Activated naive CD4-positive, alpha-beta T cell treated with anti-CD3 and anti-CD28 coated beads, Interleukin-2, amount 50 U/mL, for 16 hours (primary cell): ENCODE measurements at regions not wholly inside any gene's neighbourhood (a gene's known extent, or its start where the extent isn't known, plus 50 kb on each side); places are given as distances from the start of the nearest gene placed in this dataset.
A peak's percentile ranks its signal among the peaks of the same experiment; 100 is the strongest.

Experiments used
- DNase-seq: peaks from one replicate; pipeline ENCODE4 v3.0.0-alpha.2; 2020

DNA sequence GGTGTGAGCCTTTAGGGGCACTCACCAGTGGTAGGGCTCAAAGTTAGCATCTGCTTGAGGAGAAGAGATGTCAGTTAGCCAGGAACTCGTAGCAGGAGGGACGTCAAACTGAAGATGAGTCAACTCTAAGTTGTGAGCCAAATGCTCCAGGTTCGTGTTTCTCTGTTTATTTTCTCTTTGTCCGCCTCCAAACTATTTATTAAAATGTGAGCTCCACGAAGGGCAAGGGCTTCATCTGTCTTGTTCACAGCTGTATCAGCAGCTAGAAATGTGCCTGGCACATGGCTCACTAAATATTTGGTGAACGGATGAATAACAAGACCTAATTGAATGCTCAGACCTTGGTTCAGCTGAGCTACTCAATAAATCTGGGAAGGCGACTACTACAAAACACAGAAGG is 248.9 kb downstream of the BCOR start:
- no peak for DNase-seq

DNA sequence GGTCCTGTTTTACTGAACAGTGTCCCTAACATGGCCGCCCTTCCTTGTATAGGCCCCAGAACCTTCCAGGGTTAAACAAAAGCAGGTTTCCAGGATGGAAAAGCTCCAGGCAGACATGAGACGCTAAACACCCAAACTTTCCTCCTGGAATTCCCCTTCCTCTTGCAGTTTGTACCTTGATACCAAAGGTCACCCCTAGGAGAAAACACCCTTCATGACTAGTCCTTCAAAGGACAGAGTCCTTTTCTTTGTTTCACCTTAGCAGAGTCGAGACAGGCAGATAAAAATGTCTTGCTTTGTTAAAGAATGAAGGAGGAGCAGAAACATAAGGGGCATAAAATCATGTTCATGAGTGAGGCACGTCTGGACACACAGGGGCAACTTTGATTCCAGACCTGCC is 247.5 kb downstream of the BCOR start:
- no peak for DNase-seq

DNA sequence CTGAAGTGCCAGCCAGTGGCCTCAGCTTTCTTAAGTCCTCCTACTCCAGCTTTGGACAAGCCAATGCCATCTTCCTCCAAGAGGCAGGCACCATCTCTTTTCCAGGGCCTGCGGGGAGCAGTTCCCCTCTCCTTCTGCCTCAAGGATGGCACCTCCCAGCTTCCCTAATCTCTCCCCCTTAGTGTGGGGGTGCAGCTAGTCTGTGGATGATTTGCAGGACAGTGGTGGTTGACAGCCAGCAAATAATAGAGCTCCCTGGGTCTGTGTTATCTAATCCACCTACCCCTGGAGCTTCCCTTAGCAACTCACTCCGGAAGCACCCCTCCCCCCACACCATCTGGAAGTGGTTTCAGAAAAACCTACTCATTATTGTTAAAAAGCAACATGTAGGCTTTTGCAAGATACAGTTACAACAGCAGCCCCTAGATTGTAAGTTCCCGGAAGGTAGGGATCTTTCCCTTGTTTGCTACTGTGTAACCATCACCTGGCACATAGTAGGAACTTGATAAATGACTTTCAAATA is 247.1 kb downstream of the BCOR start:
- DNase-seq = no peak

DNA sequence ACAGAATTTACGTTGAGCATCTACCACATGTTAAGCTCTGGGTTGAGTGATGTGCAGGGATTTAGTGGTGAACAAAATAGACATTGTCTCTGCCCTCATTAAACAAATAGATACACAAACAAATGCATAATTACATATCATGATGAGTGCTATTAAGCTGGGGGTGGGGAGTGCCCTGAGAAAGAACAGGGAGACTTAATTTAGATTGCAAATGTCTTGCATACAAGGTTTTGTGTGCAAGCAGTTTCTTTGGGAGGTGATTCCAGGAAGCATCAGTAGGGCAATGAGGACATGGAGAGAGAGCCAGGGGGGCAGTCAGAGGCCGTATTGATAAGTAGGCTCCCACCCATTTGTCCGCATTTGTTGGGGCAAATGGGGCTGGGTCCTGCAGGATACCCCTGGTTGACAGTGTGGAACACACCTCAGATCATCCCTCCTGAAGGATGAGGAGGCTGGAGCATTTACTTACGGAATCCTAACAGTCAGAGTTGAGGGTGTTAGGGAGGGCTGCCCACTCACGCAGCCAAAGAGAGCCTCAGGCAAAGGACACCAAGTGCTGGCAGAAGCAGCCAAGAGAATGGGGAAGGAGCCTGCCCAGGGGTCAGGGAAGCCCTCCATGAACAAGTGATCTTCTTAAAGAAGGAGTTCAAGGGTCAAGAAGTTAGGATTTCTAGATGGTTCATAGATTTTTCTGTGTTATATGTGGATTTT is 245.9 kb downstream of the BCOR start:
- no peak for DNase-seq

DNA sequence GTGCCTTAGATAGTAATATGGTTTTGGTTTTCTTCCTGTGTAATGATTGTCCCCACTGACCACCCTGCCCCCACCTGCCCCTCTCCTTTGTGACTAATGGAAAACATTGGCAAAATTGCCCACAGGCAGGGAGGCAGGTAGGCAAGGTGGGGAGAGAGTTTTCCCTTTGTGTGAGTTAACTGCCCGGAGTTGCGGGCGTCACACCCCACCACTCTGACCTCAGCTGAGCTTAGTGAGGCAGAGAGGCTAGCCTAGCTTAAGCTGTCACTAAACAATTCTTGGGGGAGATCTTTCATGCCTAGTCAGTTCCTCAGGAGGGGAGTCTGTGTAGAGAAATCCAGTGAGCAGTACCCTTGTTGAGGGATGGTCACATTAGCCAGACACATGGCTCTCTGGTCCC is 245.3 kb downstream of the BCOR start:
- no peak for DNase-seq

GRCh38 chrX:39853417-39854030 is 244.2 kb downstream of the BCOR start:
- DNase-seq = no peak

DNA sequence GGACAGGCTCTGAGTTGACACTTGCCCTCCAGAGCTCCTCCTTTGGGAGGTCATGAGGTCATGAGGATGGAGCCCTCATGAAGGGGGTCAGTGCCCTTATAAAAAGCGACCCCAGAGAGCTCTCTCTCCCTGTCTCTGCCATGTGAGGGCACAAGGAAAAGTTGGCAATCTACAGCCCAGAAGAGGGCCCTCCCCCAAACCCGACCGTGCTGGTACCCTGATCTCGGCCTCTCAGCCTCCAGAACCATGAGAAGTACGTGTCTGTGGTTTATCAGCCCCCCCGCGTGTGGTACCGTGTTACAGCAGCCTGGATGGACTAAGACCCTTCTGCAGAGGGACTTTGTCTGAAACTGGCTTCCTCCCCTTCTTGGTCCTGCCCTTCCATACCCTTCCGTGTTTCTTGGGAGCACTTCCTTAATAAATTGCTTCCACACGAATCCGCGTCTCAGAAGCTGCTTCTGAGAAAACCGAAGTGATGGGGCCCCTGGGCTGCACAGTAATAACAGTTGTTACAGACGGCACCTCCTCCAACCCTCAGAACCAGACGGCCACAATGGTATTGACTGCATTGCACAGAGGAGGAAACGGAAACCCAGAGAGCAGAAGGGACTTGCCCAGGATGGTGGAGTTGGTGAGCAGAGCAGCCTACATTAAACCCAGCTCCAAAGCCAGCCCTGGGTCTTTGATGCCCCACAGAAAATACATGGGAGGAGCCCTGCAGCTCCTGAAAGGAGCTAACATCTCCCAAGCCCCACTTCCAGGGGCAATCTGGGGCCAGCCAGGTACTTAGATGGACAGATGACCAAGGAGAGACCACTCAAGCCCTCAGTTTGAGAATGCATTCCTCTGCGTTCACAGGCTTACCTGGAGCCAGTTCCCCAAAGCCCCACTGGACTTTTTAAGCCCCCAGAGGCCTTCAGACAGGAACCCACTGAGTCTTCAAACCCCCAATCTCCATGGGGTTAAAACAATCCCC is 242.7 kb downstream of the BCOR start:
- DNase-seq = peak; percentile 72

GRCh38 chrX:39855748-39856129 is 242.0 kb downstream of the BCOR start:
- peak; percentile 82 for DNase-seq

DNA sequence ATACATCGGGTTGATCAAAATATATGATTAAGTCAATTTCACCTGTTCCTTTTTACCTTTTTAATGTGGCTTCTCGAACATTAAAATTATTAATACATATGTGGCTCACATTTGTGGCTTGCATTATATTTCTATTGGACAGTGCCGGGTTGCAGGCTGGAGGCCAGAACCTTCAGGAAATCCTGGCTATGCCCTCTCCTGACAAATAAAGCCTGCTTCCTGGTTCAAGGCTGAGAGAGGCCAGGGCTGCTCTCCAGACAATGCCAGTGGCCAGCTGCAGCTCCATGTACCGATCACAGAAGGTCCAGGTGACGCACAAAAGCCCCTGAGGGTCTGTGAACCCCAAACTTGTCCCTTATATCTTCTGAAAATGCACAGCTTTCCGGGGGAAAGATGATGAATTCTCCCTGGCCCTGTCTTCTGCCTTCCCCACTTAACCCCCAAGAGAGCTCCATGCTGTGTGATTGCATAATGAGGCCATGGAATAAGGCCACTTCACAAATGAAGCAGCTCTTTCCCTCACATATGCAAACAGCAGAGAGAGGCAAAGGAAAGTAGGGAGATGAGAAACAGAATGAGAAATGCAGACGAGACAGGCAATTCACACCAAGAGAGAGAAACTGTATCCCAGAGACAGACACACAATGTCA is 241.2 kb downstream of the BCOR start:
- no peak for DNase-seq

- DNase-seq = no peak
Measured at GRCh38 chrX:39857780-39858179, 240.0 kb downstream of the BCOR start.

DNA sequence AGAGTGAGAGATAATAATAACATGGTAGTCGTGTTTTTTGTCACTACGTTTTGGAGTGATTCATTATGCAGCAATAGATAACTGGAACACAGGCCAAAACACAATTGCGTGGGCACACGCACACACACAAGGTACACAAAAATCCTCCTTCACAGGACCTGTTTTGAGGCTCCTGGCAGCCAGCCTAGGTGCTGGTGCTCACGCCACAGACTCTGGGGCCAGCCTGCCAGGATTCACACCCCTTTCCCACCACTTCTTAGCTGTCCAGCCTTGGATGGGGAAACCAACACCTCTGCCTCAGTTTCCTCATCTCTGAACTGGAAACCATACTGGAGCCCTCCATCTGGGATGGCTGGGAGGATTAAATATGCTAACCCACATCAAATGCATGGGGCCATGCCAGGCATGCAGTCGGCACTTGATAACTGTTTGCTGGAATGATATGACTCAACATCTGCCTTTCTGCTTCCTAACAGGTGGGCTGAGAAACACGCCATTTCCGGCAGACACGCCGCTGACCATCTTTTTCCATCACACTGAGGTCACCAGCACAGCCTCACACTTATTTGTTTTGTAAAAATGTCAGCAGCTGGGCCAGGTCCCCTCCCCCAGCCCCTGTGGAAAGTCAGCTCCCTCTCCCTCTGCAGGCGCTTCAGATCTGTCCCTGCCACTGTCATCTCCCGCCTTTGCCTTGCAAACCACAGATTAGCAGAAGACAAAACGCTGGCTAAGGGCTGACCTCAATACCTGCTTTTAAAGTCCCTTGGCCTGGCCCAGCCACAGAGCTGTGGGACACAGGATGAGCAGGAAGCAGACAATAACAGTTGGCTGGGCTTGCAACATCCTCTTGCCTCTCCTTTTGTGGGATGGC is 237.5 kb downstream of the BCOR start:
- peak; percentile 83 for DNase-seq

GRCh38 chrX:39862963-39863362 is 234.8 kb downstream of the BCOR start:
- no peak for DNase-seq

DNA sequence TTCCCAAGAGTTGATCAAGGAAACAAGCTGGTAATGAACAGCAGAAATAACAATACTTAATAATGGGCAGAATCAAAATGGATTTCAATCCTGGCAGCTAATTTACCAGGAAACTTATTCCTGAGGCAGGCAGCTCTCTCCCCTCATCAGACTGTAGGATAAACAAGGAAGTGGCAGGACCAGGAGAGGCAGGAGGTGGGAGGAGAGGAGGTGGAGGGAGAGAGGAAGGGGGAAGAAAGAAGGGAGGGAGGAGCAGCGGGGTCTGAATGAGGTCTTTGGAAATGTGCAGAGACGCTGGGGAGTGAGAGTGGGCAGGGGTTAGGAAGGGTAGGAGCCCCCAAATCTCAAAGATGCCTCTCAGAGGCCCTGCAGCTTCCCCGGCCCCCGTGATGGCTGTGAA is 231.5 kb downstream of the BCOR start:
- no peak for DNase-seq

DNA sequence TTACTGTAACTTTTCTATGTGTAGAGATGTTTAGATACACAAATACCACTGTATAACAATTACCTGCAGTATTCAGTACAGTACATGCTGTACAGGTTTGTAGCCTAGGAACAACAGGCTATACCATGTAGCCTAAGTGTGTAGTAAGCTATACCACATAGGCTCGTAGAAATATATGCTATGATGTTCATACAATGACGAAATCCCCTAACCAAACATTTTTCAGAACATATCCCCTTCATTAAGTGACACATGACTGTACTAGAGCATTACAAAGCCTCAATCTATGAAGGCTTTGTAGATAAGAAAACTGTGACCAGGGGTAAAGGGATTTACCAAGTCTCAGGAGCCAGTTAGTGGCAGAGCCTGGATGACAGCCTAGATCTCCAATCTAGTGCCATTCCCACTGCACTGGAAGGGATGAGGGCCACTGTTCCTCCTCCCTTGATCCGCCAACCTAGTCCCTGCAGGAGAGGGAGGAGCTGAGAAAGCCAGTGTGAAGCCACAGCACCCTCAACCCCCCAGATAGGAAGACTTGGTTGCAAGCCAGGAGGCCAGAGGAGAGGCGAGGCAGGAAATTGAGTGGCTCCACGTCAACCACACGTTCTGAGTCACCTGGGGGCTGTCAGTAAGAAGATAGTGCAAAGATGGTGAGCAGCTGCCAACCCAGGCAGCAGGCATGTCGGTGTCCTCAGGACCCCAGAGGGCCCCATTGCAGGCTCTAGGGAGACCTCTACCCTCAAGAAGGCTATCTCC is 227.7 kb downstream of the BCOR start:
- DNase-seq = peak; percentile 55

DNA sequence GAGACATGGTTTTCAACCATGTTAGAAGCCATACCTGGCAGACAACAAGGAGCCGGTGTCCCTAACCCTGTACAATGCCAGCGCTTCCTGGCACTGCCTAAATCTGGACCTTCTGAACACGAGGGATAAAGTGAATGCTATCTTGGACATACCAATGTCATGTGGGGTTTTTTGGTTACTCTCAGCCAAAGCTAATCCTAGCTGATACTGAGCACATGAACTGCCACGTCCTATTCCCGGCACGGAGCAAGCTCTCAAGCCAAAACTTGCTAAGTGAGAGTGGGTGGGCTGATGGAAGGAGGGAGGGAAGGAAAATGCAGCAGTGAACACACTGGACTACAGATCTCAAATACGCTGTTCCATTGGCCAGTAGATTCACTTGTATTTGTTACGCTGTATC is 226.1 kb downstream of the BCOR start:
- no peak for DNase-seq

DNA sequence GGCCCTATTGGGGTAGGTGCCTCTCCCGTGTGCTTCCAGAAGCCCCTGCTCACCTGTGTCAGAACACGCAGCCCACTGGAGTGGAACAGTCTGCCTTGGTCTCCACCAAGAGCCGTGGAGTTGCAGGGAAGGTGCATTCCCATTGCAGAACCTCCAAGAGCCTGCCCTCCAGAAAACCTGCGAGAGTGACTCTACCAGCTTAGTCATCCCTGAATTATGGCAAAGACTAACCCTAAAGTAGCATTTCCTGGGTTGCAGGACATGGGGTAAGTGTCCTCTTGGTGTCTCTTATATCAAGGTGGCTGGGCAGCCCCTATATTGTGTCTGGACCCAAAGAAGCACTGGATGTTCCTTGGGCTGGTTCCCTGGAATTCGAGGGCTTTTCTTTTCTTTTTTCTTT is 224.6 kb downstream of the BCOR start:
- no peak for DNase-seq

GRCh38 chrX:39874202-39874816 is 223.4 kb downstream of the BCOR start:
- peak; percentile 61 for DNase-seq

DNA sequence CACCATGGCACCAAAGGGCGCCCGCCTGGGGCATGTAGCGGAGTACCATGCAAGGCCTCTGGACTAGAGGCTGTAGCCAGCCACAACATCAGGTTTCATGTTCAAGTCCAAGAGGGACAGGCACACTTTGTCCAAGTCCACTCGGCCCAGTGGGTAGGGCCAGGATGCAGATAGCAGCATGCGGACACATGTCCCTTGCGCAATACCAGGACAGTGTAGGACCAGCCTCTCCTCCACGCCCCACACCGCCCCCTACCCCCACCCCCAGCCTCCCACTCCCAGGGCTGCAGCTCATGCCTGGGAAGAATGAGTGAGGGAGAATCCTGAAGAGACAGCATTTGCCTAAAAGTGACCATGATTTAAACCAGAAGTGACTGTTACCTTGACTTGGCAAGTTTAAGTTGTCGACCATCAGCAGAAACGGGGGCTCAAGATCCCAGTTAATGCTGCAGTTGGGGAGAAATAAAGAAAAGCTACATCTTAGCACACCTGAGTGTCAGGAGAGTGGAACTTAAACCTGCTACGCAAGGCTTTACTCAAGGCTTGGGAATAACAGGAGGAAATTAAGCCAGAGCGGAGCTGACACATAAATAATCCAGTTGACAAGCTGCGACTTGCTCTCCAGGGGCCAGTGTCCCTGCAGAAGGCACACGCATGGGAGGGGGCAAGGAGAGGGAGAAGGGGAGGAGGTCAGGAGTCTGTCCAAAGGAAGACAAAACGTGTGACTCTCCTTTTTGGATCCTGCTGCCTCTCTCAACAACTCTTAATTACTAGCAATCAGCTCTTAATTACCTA is 221.7 kb downstream of the BCOR start:
- no peak for DNase-seq

DNA sequence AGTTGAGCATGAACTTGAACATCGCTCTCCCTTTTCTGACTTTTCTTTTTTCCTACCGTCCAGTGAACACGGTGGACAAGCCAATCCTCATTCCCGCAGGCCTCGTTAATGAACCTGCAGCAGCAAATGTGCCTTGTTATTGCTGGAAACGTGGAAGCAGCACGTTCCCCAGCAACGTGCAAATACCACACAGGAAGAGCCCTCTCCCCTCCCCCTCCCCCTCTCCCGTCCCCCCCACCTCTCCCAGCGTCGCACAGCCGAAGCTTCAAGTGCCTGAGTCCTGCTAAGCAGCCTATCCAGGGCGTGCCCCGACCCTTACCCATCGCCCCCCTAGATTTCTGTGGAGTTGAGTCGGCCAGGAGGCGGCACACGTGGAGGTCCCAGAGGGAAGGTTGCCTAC is 219.9 kb downstream of the BCOR start:
- no peak for DNase-seq

- peak; percentile 48 for DNase-seq
Measured at GRCh38 chrX:39883666-39884065, 214.1 kb downstream of the BCOR start.
